GM21515 (cell line): ENCODE measurements at regions not wholly inside any gene's neighbourhood (a gene's known extent, or its start where the extent isn't known, plus 50 kb on each side); places are given as distances from the start of the nearest gene placed in this dataset.

ENCODE experiments used
- ATAC-seq: cut with Tn5 transposase; IDR thresholded peaks from one replicate; pipeline ENCODE4 v1.9.1; 2021; ENCODE audit not compliant: unreplicated experiment

DNA sequence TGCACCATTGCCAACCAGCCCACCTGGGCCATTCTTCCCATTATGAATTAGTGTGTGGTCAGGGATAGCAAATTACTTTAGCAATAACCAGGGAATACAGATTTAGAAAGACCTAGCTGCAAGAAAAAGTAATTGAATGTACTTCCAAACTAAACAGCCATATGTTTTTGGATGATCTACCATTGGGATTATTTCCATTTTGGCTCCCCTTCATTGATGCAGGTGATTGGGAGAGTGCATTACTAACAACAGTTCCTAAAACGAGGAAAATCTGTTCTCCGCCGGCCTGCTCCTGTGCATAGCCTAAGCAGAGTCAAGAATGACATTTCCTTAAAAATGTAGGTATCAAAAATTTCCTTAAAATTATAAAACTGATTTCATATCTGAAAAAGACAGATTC lies 58.5 kb downstream of the MAIP1 start:
- no peak for ATAC-seq

DNA sequence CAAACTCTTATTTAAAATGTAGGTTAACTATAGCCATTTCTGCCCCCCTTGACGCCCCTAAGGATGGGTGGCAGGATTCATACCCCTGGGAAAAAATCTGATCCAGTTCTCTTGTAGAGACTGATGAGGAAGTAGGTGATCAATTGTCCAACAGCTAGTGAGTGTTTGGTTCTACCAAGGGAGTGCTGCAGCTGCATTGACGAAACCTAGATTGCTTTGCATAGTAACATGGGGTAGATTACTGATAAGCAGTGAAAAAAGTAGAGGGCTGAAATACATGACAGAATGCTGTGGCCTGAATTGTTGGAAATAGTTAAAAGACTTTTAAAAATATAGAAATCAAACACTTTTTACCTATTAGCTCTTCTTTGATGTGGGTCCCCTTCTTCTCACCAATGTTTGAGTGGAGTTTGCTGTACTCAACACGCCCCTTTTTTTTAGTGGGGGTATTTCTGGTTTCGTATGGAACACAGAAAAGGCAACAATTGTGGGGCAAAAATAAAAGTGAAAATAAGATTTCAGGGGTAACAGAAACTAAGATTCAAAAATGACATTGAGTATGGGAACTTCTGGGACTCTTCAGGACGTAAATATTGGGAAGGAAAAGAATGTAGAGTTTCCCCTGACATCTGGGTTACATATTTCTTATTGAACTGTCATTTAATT lies 66.2 kb downstream of the MAIP1 start:
- ATAC-seq, result peak; percentile 54

DNA sequence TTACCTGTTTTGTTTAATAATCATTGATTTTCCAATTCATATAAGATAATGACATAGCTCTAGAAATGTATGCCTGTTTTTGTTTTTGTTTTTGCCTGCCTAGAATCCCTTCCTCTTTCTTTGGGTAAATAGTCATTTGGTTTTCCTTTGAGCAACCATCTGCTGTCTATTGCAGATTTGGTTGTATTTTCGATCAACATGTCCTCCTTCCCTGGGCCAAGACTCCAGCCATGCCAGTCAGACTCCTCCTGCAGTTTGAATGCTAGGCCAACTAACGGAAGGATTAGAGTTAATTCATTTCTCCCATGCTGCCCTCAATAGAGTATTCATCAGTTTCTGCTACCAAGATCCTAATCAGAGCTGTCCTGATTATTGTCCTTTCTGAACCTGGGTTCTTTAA lies 67.1 kb downstream of the MAIP1 start:
- no peak for ATAC-seq

DNA sequence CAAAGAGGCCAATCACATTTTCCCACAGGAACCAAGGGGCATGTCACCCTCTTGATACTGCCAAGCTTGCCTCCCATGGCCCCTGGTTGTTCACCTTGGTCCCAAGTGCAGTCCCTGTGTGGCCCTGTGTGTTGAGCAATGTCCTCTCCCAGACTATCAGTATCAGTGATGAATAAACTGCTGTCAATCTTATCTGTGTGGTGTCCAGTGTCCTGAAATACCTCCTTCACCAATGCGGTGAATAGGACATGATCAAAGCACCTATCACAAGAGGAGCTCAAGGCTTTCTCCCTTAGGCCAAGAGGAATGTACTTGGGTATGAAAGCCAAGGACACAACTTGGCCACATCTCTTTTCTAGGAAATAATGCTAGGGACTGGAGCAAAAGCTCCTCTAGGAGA lies 68.2 kb downstream of the MAIP1 start:
- no peak for ATAC-seq

DNA sequence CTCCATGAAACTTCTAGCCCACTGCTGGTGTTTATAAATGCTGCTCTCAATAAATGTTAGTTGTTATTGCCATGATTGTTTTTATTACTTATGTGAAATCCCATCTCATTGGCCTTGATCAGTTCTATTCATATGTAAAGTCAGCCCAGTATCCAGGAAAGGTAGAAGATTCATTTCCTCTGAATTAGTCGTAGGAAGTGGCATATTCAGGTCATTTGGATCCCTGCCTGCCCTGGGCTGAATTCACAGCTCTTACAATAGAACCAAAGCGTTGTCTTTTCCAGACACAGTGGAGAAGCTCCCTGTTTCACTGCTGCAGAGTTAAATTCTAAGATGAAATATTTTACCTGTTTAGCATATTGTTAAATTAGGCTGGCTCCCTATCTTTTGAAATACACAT lies 70.3 kb downstream of the MAIP1 start:
- ATAC-seq, result no peak

DNA sequence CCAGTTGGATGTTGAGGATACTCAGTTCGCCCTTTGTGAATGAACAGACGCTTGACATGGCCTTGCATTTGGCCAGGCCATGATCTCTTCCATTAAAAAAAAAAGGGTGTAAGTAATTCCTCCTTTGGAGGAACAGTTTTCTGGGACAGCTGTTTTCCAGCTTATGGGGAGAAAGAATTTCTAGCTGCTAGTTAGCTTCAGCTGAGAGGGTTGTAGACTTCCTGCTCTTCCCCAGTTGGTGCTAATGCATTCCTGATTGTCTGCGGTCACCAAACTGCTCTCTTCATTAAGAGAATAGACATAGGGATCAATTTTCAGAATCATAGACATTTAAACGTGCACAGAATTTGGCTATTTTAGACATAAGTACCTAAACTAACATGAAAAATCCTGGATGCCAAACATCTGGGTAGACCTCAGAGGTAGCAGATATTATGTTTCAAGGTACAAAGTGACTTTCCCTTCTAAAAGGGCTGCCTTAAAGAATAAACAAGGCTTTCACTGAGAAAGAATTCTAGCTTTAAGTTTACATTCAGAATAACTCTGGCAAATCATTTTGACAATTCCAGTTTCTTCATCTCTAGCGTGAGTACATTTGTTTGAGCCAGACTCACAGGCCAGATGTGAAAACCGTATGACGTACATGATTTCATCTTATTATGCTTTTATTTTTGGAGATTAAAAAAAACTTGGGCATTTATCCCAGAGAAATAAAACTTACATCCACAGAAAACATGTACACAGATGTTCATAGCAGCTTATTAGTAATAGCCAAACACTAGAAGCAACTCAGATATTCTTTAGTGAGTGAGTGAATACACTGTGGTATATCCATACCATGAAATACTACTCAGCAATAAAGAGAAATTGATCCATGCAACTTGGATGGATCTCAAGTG lies 71.2 kb downstream of the MAIP1 start:
- no peak for ATAC-seq

DNA sequence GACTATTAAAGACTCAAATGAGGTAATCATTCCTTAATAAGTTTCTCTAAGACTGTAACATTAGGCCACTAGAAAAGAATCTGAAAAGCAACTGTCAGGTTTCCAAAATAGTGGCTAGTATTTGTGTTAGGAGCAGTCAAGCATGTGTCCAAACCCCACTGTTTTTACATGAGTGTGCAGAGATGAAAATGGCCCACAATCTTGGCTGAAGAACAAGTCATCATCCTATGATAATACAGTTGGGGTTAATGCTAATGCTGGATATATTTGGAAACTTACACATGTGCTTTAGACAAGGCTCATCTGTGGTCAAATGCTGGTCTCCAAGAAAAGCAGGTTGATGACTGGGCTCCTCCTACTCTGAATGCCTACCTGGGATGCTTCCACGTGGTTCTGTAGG lies 73.6 kb downstream of the MAIP1 start:
- no peak for ATAC-seq

DNA sequence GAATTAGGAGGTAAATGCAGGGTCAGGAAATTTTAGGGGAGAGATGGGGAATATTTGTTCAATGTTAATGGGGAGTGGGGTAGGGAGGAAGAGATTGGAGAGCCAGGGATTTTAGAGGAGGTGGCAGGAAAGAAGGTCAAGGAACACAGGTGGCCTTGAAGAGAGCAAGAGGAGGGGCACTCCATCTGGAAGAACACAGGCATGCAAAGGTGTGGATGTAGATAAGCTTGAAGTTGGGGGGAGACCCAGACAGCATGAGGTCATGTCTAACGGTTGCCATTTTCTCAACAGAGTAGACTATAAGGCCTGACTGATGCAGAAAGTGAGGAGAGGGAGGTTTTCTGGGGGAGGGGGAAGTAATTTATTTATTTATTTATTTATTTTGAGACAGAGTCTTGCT lies 77.5 kb downstream of the MAIP1 start:
- ATAC-seq, result no peak

DNA sequence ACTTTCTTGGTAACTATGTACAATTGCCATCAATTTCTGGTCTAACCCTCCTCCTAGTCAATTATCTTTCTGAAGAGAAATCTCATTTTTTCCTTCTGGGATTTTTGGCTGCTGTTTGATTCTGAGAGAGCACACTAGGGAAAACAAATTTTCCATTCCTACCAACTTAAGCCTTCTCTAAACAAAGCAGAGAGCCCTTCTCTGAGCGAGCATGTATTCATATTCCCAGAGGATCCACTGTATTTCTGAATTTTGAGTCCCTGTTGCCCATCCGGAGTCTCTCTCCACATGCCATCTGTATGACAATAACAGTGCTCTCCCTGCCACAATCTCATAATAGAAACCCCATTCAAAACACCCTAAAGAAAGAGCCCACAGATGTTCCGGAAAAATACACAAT lies 78.5 kb downstream of the MAIP1 start:
- ATAC-seq, result no peak

DNA sequence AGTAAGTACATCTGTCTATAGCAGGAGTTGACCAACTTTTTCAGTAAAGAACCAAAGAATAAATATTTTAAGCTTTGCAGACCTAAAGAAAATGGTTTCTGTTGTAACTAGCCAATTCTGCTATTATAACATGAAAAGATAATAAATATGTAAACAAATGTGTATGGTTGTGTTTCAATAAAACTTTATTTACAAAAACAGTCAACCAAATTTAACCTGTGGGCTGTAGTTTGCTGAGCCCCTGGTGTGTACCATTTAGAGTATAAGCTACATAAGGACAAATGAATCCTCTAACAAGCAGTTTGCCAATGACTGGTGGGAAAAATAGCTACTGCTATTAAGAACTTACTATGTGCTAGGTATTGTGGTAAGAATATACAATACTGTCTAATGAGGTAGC lies 79.4 kb downstream of the MAIP1 start:
- no peak for ATAC-seq

DNA sequence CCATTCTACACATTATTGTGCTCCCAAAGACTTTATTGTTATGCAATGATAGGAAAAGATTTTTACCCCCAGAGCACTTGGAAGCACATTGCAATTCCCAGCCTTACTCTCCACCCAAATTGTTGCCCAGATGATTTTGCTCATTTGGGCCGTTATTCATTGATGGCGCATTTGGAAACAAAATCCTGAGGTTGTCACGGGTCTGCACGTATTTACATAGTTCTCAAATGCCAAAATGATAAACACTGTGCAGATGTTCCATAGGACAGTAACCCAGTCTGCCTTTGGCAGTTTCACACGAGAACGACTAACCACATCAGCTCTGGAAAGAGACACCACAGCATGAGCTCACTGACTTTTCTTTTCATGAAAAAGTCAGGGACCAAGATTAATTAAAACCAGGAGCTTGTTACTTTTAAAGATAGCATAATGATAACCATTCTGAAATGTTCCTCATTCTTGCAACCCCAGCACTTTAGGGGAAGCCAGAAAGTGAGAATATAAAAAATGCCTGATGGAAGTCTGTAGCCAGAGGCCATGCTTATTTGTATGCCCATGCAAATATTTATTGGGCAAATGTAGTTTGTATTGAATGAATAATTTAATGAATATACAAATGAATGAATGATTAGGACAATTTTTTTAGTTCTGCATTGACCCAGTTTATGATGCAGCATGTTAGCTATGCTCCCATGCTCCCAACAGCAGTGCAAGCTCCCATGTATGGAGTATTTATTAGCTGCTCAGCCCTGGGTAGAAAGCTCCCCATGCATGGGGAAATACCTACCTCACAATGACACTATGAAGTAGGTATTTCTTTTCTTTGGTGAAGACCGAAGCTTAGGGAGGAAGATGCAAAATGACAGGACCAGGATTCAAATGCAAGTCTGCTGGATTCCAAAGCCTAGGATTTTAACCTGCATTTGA lies 84.6 kb downstream of the MAIP1 start:
- no peak for ATAC-seq

DNA sequence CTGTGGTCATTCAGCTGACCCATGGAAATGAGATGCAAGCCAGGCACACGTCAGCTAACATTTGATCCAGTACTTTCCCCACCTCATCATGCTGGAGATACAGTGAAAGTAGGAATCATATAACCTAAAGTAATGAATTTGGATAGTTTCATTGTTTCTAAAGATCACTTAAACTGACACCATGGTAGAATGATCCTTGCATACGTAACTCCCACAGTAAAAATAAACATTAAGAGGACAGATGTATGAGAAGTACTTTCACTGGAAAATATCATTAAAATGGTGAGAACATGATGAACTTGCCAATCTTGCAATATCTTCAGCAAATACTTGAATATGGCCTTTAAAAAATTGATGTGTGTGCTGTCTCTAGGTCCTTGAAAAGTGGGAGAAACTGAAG lies 85.4 kb downstream of the MAIP1 start:
- ATAC-seq, result no peak

DNA sequence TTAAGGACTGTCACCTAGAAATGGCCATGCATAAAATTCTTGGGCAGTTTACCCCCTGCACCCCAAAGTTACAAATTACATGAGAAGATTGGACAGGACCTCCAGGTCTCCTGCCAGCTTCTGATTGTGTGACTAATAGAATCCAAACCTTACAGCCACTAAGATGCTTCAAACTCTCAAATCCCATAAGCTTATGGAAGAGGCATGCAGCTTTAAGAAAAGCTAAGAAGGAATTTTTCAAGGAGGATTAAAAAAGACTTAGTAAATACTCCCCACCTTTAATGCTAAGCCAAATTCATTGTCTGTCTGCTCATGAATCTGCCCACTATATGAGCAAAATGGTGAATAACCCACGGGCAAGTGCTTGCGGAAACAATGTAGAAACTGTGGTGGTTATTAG lies 86.3 kb downstream of the MAIP1 start:
- ATAC-seq, result no peak

DNA sequence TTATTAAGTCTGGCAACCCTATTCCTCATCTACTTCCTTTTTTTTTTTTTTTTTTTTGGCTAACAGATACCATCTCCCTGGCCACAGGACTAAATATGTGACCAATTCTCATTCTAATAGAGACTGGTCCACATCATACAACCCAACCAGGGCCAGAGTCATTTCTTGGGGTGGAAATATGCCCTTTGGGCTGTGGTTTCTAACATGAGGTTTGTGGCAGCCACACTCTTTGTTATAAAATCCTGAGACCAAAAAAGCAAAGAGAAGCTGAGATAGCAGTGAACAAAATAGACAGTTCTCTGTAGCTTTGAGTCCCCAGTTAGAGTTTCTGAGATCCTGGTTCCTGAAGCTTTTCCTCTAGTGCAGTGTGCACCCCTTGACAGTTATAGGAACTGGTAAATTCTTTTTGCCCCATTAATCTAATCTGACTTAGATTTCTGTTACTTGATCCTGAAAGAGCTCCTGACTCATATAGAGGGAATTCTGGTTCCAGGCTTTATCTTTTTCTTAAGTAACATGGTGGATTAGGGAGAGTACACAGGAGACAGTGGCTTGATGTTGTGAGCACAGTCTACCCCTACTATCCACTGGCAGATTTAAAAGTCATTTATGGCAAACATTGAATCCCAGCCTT lies 86.8 kb downstream of the MAIP1 start:
- ATAC-seq, result no peak

DNA sequence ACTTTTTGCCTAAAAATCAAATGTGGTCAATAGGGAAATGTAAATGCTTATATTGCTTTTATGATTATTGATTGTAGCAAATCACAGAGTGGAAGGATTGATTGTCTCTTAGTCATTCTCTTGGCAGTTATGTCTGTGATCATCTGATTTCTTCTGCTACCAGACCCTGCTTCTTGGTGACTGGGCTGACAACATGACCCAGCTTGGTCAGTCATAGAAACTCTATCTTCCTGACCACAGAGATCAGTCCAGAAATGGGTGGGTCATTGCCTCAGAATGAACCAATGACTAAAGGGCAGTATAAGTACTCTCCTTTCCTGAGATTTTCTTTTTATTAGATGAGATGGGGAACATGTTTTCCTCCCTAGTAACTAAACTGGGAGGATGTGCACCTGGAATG lies 87.6 kb downstream of the MAIP1 start:
- ATAC-seq, result no peak

DNA sequence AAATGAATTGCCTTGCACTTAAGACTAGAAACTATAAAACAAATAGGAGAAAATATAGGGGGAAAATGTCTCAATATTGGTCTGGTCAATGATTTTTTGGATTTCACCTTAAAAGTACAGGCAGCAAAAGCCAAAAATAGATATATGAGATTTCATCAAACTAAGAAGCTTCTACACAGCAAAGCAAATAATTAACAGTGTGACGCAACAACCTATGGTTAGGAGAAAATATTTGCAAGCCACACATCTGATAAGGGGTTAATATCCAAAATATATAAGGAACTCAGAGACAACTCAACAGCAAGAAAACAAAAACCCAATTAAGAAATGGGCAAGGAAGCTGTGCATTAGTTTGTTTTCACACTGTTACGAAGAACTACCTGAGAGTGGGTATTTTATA lies 89.1 kb downstream of the MAIP1 start:
- no peak for ATAC-seq

DNA sequence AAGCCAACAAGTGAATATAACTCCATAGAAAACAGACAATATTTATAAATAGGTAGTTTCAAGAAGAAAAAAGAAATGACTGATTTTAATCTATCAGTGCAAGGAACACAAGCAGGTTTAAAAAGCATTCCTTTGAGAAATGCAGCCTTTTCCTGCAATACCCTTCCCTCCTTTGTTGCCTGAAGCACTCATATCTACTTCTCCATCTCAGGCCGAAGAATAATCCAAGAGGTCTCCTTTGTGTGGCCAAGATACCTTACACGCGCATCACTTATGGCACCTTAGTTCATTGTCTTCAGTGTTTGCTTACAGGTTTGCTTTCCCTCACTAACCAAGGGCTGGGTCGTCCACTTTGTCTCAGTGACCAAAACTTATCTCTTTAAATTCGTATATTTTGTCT lies 93.0 kb downstream of the MAIP1 start:
- ATAC-seq, result no peak

DNA sequence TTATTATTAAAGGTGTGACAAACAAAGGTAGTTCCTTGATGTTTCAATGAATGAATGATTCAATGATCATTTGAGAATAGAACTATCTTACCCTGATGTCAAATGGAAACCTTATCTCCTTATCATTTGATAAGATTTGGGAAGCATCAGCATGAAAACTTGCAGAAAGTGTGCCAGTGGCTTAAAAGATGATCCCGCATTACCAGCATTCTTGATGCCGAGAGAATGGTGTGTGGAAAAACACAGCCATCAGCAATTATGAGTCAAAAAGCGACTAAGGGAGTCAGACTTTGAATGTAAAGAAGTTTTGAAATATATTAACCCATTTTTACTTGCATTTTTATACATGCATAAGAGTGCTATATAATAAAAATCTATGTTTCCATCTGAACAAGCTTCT lies 93.7 kb downstream of the MAIP1 start:
- no peak for ATAC-seq

DNA sequence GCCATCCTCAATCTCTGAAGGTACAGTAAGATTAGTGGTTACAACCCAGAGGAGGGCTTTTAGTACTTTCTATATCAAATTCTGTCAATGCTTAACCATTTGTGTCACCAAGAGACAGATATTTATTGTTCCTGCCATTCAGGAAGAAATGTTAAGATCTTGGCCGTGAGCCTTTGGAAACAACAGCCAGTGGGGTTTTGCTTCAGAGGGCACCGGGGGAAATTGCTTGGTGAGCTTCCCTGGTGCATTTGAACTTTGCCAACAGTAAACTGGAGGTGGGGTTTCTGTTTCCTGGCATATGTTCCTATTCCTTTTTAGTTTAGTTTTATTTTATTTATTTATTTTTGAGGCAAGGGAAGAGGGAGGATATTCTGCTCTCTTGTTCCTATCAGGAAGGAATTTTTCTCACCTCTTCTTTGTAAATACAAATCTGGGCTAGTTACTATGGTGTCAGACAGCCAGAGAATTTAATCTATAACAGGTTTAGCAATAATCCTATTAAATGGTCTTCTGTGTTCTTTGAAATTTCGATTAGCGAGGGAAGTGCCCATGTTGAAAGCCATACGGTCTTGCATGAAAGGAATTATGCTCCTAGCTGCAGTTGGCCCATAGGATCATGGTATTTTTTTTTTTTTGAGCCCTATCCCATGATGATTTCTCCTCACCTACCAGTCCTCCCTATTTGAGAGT lies 95.7 kb downstream of the MAIP1 start:
- ATAC-seq, result no peak

DNA sequence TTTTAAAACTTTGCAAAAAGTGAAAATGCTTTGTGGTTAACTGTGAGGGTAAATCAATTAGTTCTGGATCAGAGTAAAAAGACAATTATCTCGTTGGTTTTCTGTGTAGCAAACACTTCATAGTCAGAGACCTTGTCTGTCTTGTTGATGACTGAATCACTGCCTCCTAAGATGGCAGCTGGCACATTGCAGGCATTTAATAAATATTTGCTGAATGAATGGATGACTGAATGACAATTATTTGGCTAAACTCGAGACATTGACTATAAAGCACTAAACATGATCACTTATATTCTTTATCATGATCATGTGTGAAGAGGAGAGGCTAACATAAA lies 96.2 kb downstream of the MAIP1 start:
- no peak for ATAC-seq

DNA sequence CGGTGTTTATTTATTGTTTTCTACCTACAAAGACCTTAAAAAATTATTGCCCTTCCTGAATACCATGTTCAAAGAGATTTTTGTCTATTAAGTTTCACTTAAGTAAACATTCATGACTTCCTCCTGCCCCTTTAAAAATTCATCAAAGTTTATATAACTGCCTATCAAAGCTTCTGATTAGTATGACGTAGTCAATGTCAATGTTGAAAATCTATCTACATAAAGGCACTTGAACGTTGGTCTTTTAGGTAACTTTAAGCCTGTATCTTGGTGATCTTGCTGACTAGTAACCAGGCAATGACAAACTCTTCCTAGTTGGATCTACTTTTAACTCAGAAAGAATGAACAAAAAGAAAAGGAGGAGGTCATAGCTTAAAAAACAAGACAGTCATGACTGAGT lies 97.2 kb downstream of the MAIP1 start:
- no peak for ATAC-seq
